Stomach (tissue), 4 donors: ENCODE measurements at regions not wholly inside any gene's neighbourhood (a gene's known extent, or its start where the extent isn't known, plus 50 kb on each side); places are given as distances from the start of the nearest gene placed in this dataset.

ENCODE experiments used
- CTCF ChIP-seq, 7 experiments: fragments of 450-650 bp in 4 of 7; fragments of 200-600 bp in 3 of 7; sonication (generic) in 3 of 7; IDR thresholded peaks; one replicate each; pipeline ENCODE4 v1.5.1; 2016 to 2019; ENCODE audit warnings: antibody characterized with exemption in 7 of 7, control low read depth in 2 of 7, mild to moderate bottlenecking in 1 of 7
- POLR2A ChIP-seq, 4 donors: fragments of 450-650 bp; IDR thresholded peaks; one replicate each; pipeline ENCODE4 v1.6.1; 2016; ENCODE audit warnings: antibody characterized with exemption in 4 of 4, control low read depth in 2 of 4, mild to moderate bottlenecking in 1 of 4, moderate library complexity in 1 of 4

GRCh38 chrX:43238461-43238945, 417.6 kb upstream of the MAOA start:
- no peak for TF ChIP-seq CTCF (IDR thresholded peaks at IDR 0.05)
- TF ChIP-seq POLR2A (IDR thresholded peaks at IDR 0.05), result no peak
